ENCODE measurements at regions not wholly inside any gene's neighbourhood (a gene's known extent, or its start where the extent isn't known, plus 50 kb on each side); places are given as distances from the start of the nearest gene placed in this dataset.

- no peaks in the 10 kb centered on the region for H3K9me3 ChIP-seq (ENCODE audit: control insufficient read depth, low read depth, low read length)
- dilution Hi-C loops (cut with MboI; ENCODE audit: extremely low pct_ligation_motif_present, low sequenced_read_pairs), result loop anchor here (5.0 to 10.0 kb wide), 2 partner anchors 55 to 97 kb away; no protein-coding TSS in a partner anchor
- H3K79me2 ChIP-seq (ENCODE audit: control insufficient read depth, insufficient read depth, low read length), result no peaks in the 10 kb centered on the region
- H3K4me2 ChIP-seq (ENCODE audit: control insufficient read depth, extremely low read depth, insufficient read depth, low read depth, low read length), result no peak overlapping the region
- no peaks in the 10 kb centered on the region for H3K4me1 ChIP-seq (ENCODE audit: control insufficient read depth, extremely low read depth, insufficient read depth, low read length)
- H3K9ac ChIP-seq (ENCODE audit: control insufficient read depth, extremely low read depth, insufficient read depth, low read length), result no peak overlapping the region
- no peaks in the 10 kb centered on the region for H4K20me1 ChIP-seq (ENCODE audit: control insufficient read depth, extremely low read depth, insufficient read depth, low read length)
- peak in 2 of 3 experiments; percentile 44 to 46 for TF ChIP-seq CTCF (optimal IDR thresholded peaks at IDR 0.05 in 1 of 3, IDR thresholded peaks at IDR 0.05 in 1 of 3, conservative IDR thresholded peaks at IDR 0.05 in 1 of 3; ENCODE audit: extremely low read depth in 1 of 3, insufficient read depth in 2 of 3, low read length in 3 of 3)
- no peak for TF ChIP-seq EZH2 (IDR thresholded peaks at IDR 0.05; ENCODE audit: low read length)
- H2AFZ ChIP-seq (ENCODE audit: control insufficient read depth, low read length), result no peak overlapping the region
- DNase-seq (ENCODE audit: low read depth, low spot score) (no peak), FAIRE-seq (no peak)
- no peak overlapping the region for H3K27ac ChIP-seq (ENCODE audit: control insufficient read depth, insufficient read depth, low read length)
- H3K27me3 ChIP-seq (ENCODE audit: control insufficient read depth, extremely low read depth, insufficient read depth, low read length), result no peaks in the 10 kb centered on the region
- no peaks in the 10 kb centered on the region for H3K9me1 ChIP-seq (ENCODE audit: control insufficient read depth, extremely low read depth, insufficient read depth, low read length)
- H3K4me3 ChIP-seq (ENCODE audit: control insufficient read depth in 2 of 3, extremely low read depth in 1 of 3, insufficient read depth in 2 of 3, low read depth in 1 of 3, low read length in 3 of 3), result no peak overlapping the region
- no peaks in the 10 kb centered on the region for H3K36me3 ChIP-seq (ENCODE audit: control insufficient read depth in 2 of 2, extremely low read depth in 1 of 2, insufficient read depth in 2 of 2, low read length in 2 of 2)
Measured at GRCh38 chr10:60549686-60550085, 160.0 kb upstream of the ANK3 start.

GRCh38 chr10:60542657-60543056 lies 153.0 kb upstream of the ANK3 start:
- no peak for TF ChIP-seq CTCF (optimal IDR thresholded peaks at IDR 0.05 in 1 of 3, IDR thresholded peaks at IDR 0.05 in 1 of 3, conservative IDR thresholded peaks at IDR 0.05 in 1 of 3; ENCODE audit: extremely low read depth in 1 of 3, insufficient read depth in 2 of 3, low read length in 3 of 3)
- TF ChIP-seq EZH2 (IDR thresholded peaks at IDR 0.05; ENCODE audit: low read length), result no peak
- no peaks in the 10 kb centered on the region for H3K4me1 ChIP-seq (ENCODE audit: control insufficient read depth, extremely low read depth, insufficient read depth, low read length)
- H3K36me3 ChIP-seq (ENCODE audit: control insufficient read depth in 2 of 2, extremely low read depth in 1 of 2, insufficient read depth in 2 of 2, low read length in 2 of 2), result no peaks in the 10 kb centered on the region
- H3K27me3 ChIP-seq (ENCODE audit: control insufficient read depth, extremely low read depth, insufficient read depth, low read length), result no peaks in the 10 kb centered on the region
- H4K20me1 ChIP-seq (ENCODE audit: control insufficient read depth, extremely low read depth, insufficient read depth, low read length), result no peaks in the 10 kb centered on the region
- H3K4me2 ChIP-seq (ENCODE audit: control insufficient read depth, extremely low read depth, insufficient read depth, low read depth, low read length), result peak overlapping the region; percentile 12
- H3K27ac ChIP-seq (ENCODE audit: control insufficient read depth, insufficient read depth, low read length), result no peak overlapping the region
- DNase-seq (ENCODE audit: low read depth, low spot score) (no peak), FAIRE-seq (peak; percentile 26)
- H3K4me3 ChIP-seq (ENCODE audit: control insufficient read depth in 2 of 3, extremely low read depth in 1 of 3, insufficient read depth in 2 of 3, low read depth in 1 of 3, low read length in 3 of 3), result no peak overlapping the region
- H3K9ac ChIP-seq (ENCODE audit: control insufficient read depth, extremely low read depth, insufficient read depth, low read length), result no peak overlapping the region
- H3K79me2 ChIP-seq (ENCODE audit: control insufficient read depth, insufficient read depth, low read length), result no peaks in the 10 kb centered on the region
- dilution Hi-C loops (cut with MboI; ENCODE audit: extremely low pct_ligation_motif_present, low sequenced_read_pairs), result no loop called here
- H3K9me1 ChIP-seq (ENCODE audit: control insufficient read depth, extremely low read depth, insufficient read depth, low read length), result no peaks in the 10 kb centered on the region
- no peak overlapping the region for H2AFZ ChIP-seq (ENCODE audit: control insufficient read depth, low read length)
- H3K9me3 ChIP-seq (ENCODE audit: control insufficient read depth, low read depth, low read length), result no peaks in the 10 kb centered on the region
